Neuron (in vitro differentiated cells): ENCODE measurements at regions not wholly inside any gene's neighbourhood (a gene's known extent, or its start where the extent isn't known, plus 50 kb on each side); places are given as distances from the start of the nearest gene placed in this dataset.

ENCODE experiments used
- H2AFZ ChIP-seq: one replicate; pipeline ENCODE4 v1.6.1; 2013; ENCODE audit warnings: low read depth, mild to moderate bottlenecking, inconsistent platforms, low read length, moderate library complexity
- H3K27me3 ChIP-seq: one replicate; pipeline ENCODE4 v1.6.1; 2013; ENCODE audit warnings: low read length; ENCODE audit not compliant: insufficient read depth
- H3K36me3 ChIP-seq: one replicate; pipeline ENCODE4 v1.6.1; 2013; ENCODE audit warnings: low read length; ENCODE audit not compliant: insufficient read depth
- H3K4me1 ChIP-seq: one replicate; pipeline ENCODE4 v1.6.1; 2013; ENCODE audit warnings: low read length; ENCODE audit not compliant: insufficient read depth
- H3K4me3 ChIP-seq: 2 replicates; pipeline ENCODE4 v1.5.1; 2013; ENCODE audit warnings: mild to moderate bottlenecking, low read length, moderate library complexity
- H3K9me3 ChIP-seq: one replicate; pipeline ENCODE4 v1.6.1; 2013; ENCODE audit warnings: low read length

GRCh38 chr9:73597039-73597438 lies 445.4 kb downstream of the ANXA1 start:
- Histone ChIP-seq H3K4me1 (peaks cover 9% of the 10 kb centered on the region), H3K36me3 (no peaks in the 10 kb centered on the region), H2AFZ (no peak overlapping the region), H3K9me3 (no peaks in the 10 kb centered on the region), H3K4me3 (no peak overlapping the region), H3K27me3 (no peaks in the 10 kb centered on the region)

DNA sequence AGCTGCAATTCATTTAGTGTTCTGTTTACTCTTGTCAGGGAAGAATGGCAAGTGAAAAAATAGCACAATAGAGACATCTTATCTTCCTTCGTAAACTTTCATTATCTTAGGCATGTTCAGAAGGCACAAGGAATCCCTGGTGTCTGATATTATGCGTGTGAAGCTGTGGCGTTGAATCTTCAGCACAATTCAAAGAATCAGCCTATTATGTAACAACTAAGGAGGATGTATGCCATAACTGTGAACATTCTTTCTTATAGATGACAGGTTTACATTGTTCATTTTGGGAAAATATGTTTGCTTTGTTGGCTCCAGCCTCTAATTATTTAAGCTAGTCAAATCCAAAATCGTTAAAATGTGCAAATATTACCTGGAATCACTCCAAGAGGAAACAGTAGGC lies 446.1 kb downstream of the ANXA1 start:
- H3K36me3 ChIP-seq = no peaks in the 10 kb centered on the region
- no peaks in the 10 kb centered on the region for H3K27me3 ChIP-seq
- H3K9me3 ChIP-seq = no peaks in the 10 kb centered on the region
- H3K4me3 ChIP-seq = no peak overlapping the region
- H2AFZ ChIP-seq = no peak overlapping the region
- peaks cover 9% of the 10 kb centered on the region for H3K4me1 ChIP-seq

DNA sequence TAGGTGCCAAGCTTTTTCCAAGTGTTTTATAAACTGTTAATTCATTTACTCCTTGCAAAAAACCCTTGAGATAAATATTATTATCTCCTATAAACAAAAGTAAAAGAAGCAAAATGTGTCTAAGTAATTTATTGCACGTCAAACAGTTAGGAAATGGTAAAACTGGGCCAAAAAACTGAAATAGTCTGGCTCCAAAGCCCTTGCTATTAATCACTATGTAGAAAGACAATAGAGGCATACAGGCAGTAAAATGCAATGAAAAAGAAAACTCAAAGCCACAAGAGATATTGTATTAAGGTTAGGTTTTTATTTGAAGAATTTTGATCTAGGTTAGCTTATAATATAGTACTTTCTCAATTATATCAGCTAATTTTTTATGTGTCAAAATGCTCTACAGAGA lies 457.7 kb downstream of the ANXA1 start:
- H3K4me3 ChIP-seq = no peak overlapping the region
- H3K36me3 ChIP-seq = no peaks in the 10 kb centered on the region
- no peak overlapping the region for H2AFZ ChIP-seq
- H3K9me3 ChIP-seq = no peaks in the 10 kb centered on the region
- no peaks in the 10 kb centered on the region for H3K27me3 ChIP-seq
- H3K4me1 ChIP-seq = peaks cover 6% of the 10 kb centered on the region

- Histone ChIP-seq H2AFZ (no peak overlapping the region), H3K4me3 (no peak overlapping the region), H3K27me3 (no peaks in the 10 kb centered on the region), H3K4me1 (peaks cover 6% of the 10 kb centered on the region), H3K9me3 (no peaks in the 10 kb centered on the region), H3K36me3 (no peaks in the 10 kb centered on the region)
Measured at GRCh38 chr9:73611032-73611431, 459.4 kb downstream of the ANXA1 start.

DNA sequence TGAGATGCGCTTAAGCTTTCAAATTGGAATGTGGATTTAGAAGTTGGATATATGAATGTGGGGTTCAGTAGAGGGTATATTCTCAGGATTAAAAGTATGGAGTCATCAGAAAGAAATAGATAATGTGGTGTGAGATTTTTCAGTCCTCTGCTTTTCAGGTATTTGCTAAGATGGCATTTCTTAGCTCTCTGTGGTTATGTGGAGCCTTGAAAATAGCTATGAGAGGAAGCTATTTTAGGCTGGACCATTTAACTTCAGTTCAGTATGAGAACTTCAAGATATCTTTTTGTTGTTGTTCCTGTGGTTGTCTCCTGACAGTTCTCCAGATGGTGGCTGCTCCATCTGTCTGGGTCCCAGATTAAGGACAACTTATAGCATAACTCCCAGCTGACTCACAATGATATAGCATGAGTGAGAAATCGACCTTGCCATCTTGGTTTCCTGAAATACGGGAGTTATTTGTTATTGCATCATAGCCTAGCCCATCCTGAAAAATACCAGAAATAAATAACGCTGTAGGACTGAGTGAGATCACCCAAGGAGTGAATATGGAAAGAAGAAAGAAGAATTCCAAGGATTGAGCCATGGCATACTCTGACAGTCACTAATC lies 461.5 kb downstream of the ANXA1 start:
- Histone ChIP-seq H2AFZ (no peak overlapping the region), H3K4me1 (peaks cover 6% of the 10 kb centered on the region), H3K4me3 (no peak overlapping the region), H3K9me3 (no peaks in the 10 kb centered on the region), H3K27me3 (no peaks in the 10 kb centered on the region), H3K36me3 (no peaks in the 10 kb centered on the region)

DNA sequence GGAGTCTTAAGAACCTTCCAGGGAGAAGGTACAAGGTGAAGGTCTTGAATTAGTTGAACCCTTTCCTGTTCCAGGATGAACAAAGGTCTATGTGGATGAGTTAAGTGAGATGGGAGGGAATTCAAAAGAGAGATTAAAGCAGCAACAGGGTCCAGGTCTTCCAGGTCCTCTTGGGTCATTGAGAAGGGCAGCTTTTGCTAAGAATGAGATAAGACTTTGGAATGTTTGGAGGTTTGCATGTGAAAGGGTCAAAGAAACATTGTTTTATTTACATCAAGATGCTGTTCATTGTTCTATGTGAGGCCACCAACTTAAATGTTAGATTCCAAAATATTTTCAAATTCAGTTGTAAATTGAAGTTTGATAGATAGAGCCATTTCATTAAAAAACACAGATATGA lies 463.9 kb downstream of the ANXA1 start:
- H3K27me3 ChIP-seq = no peaks in the 10 kb centered on the region
- no peak overlapping the region for H2AFZ ChIP-seq
- no peaks in the 10 kb centered on the region for H3K36me3 ChIP-seq
- H3K9me3 ChIP-seq = no peaks in the 10 kb centered on the region
- no peak overlapping the region for H3K4me3 ChIP-seq
- H3K4me1 ChIP-seq = peaks cover 6% of the 10 kb centered on the region

DNA sequence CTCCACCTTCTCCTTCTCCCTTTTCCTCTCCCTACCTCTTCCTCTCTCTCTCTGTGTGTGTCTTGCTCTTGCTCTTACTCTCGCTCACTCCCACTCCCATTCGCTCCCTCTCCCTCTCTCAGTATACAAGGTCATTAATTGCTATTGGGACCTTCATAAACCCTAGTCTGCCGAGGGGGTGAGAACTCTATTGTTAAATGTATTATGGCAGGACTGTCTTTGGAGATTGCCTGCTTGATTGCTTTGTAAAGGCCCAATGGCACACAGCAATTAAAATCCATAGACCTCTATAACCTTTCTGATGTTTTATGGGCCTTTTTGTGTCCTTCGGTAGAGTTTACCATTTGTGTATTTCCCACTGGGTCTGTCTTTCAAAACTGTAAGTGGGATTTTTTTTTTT lies 465.9 kb downstream of the ANXA1 start:
- H3K27me3 ChIP-seq = no peaks in the 10 kb centered on the region
- H3K9me3 ChIP-seq = no peaks in the 10 kb centered on the region
- H3K36me3 ChIP-seq = no peaks in the 10 kb centered on the region
- no peak overlapping the region for H2AFZ ChIP-seq
- H3K4me3 ChIP-seq = no peak overlapping the region
- no peaks in the 10 kb centered on the region for H3K4me1 ChIP-seq

DNA sequence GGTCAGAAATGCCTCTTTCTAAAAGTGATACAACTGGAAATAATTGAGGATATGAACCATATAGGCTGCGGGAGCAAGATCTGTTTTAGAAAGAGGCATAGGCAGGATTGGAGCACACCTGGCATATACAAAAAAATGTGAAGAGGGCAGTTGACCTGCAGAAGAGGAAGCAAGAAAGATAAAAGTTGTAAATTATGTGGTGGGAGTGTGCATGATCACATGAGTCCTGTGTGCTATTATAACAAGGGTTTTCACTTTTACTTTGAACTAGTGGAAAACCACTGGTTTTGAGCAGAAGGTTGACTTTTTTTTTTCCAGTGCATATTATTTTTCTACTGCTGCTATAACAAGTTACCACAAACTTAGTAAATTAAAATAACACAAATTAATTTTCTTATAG lies 489.3 kb downstream of the ANXA1 start:
- Histone ChIP-seq H3K36me3 (no peaks in the 10 kb centered on the region), H2AFZ (no peak overlapping the region), H3K27me3 (no peaks in the 10 kb centered on the region), H3K4me1 (peaks cover 8% of the 10 kb centered on the region), H3K9me3 (no peaks in the 10 kb centered on the region), H3K4me3 (no peak overlapping the region)

- peaks cover 8% of the 10 kb centered on the region for H3K4me1 ChIP-seq
- no peaks in the 10 kb centered on the region for H3K36me3 ChIP-seq
- no peaks in the 10 kb centered on the region for H3K9me3 ChIP-seq
- no peak overlapping the region for H3K4me3 ChIP-seq
- H3K27me3 ChIP-seq = no peaks in the 10 kb centered on the region
- H2AFZ ChIP-seq = no peak overlapping the region
Measured at GRCh38 chr9:73643379-73644013, 491.8 kb downstream of the ANXA1 start.

DNA sequence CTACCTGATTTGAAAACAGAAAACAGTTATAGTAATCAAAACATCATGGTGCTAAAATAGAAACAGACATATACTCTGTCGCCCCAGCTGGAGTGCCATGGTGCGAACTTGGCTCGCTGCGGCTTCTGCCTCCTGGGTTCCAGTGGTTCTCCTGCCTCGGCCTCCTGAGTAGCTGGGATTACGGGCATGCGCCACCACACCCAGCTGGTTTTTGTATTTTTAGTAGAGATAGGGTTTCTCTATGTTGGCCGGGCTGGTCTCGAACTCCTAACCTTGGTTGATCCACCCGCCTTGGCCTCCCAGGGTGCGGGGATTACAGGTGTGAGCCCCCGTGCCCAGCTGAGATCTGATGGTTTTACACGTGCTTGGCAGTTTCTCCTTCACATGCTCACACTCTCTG lies 495.9 kb downstream of the ANXA1 start:
- Histone ChIP-seq H3K27me3 (no peaks in the 10 kb centered on the region), H3K4me1 (peaks cover 8% of the 10 kb centered on the region), H2AFZ (no peak overlapping the region), H3K9me3 (no peaks in the 10 kb centered on the region), H3K36me3 (no peaks in the 10 kb centered on the region), H3K4me3 (no peak overlapping the region)

DNA sequence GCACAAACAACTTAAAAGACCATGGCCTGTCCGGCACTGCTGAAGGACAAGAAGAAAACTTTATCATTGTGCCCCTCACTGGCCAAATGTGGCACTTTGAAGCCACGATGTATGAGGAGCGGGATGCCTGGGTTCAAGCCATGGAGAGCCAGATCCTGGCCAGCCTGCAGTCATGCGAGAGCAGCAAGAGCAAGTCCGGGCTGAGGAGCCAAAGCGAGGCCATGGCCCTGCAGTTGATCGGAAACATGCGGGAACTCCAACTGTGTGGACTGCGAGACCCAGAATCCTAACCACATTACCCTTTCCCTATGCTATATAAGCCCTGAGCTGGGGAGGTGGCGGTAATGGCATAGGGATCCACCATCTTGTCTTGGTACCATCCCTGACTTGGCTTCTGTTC lies 497.9 kb downstream of the ANXA1 start:
- no peaks in the 10 kb centered on the region for H3K4me1 ChIP-seq
- no peak overlapping the region for H2AFZ ChIP-seq
- H3K9me3 ChIP-seq = no peaks in the 10 kb centered on the region
- no peak overlapping the region for H3K4me3 ChIP-seq
- no peaks in the 10 kb centered on the region for H3K36me3 ChIP-seq
- H3K27me3 ChIP-seq = no peaks in the 10 kb centered on the region

GRCh38 chr9:73655363-73655762 lies 503.7 kb downstream of the ANXA1 start:
- Histone ChIP-seq H3K36me3 (no peaks in the 10 kb centered on the region), H3K27me3 (no peaks in the 10 kb centered on the region), H3K9me3 (no peaks in the 10 kb centered on the region), H3K4me3 (no peak overlapping the region), H3K4me1 (peaks cover 15% of the 10 kb centered on the region), H2AFZ (no peak overlapping the region)

DNA sequence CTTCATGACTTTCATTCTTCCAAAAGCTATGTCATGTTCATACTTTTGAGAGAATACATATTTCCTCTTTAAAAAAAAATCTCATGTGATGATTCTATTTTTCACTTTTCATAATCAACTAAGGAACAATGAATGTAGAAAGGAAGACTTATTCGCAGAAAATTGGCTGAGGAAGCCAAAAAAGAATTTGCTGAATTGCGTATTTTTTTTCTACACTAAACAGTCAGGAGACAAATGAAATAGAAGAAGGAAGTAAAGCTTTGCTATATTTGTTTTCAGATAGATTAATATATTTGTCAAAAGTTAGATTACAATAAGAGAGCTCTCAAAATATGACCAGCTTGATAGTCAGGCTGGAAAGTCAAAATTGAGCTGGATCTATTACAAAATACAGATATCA lies 504.2 kb downstream of the ANXA1 start:
- H3K4me3 ChIP-seq = no peak overlapping the region
- H2AFZ ChIP-seq = no peak overlapping the region
- H3K4me1 ChIP-seq = peaks cover 15% of the 10 kb centered on the region

DNA sequence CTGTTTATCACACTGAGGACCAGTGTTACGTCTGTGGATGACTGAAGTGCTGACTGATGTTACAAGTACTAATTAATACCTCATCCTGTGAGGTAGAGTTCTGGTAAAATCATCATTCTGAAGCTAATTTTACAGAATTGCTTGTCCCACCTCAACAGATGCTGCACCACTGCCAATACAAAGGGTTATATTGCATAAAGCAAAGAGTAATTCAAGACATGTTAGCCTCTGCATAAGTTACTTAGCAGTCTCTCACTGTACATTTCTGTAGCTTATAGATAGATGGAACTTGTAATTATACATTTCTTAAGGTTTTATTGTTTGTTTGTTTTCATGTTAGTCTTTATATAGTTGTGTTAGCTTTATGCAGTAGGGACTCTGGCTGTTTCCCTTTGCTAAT lies 513.6 kb downstream of the ANXA1 start:
- H2AFZ ChIP-seq = no peak overlapping the region
- no peaks in the 10 kb centered on the region for H3K27me3 ChIP-seq
- no peaks in the 10 kb centered on the region for H3K4me1 ChIP-seq
- no peaks in the 10 kb centered on the region for H3K9me3 ChIP-seq
- H3K4me3 ChIP-seq = no peak overlapping the region
- H3K36me3 ChIP-seq = no peaks in the 10 kb centered on the region

More for the DNA sequence above, 504.2 kb downstream of the ANXA1 start:
- no peaks in the 10 kb centered on the region for H3K36me3 ChIP-seq
- no peaks in the 10 kb centered on the region for H3K27me3 ChIP-seq
- no peaks in the 10 kb centered on the region for H3K9me3 ChIP-seq
